ENCODE measurements at regions not wholly inside any gene's neighbourhood (a gene's known extent, or its start where the extent isn't known, plus 50 kb on each side); places are given as distances from the start of the nearest gene placed in this dataset.

DNA sequence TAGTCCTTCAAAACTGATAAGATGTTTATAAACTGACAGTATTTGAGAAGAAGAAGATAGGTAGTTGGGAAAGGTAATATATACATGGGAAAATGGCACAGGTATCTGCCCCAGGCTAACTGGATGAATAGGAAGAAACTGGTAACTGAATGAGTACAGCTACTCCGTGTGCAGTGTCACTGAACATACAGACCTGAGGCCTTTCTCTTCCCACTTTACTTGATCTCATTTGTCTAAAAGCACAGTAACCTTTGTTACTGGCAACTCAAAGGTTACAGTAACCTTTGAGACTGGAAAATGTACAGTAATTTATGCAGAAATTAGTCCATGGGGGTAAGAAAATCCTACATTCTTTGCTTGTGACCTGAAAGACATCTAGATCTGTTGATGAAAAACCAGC, 735.0 kb upstream of the RIOK2 start:
- ATAC-seq (ENCODE audit: low read depth) (no peak), DNase-seq (no peak)
- Histone ChIP-seq H2AFZ (replicated peaks; ENCODE audit: low read length, poor library complexity) (no peak overlapping the region), H3K36me3 (ENCODE audit: control insufficient read depth, insufficient read depth, low read length) (no peaks in the 10 kb centered on the region), H2BK120ac (ENCODE audit: low read depth, low read length) (no peak overlapping the region), H3K9me3 (ENCODE audit: control insufficient read depth, insufficient read depth, low read length) (no peaks in the 10 kb centered on the region), H3K4me1 (ENCODE audit: control insufficient read depth, insufficient read depth, low read length) (no peaks in the 10 kb centered on the region), H4K20me1 (ENCODE audit: insufficient read depth, low read length) (no peaks in the 10 kb centered on the region), H3K23ac (ENCODE audit: low read depth, low read length) (no peak overlapping the region), H4K5ac (ENCODE audit: low read depth, low read length) (no peak overlapping the region), H3K18ac (ENCODE audit: low read depth, low read length) (no peak overlapping the region), H3K4me3 (ENCODE audit: insufficient read depth, low read depth, low read length) (no peak overlapping the region), H3K27ac (ENCODE audit: insufficient read depth, low read length) (no peak overlapping the region), H2BK15ac (ENCODE audit: low read depth, low read length) (no peak overlapping the region), H4K91ac (ENCODE audit: insufficient read depth, low read depth, low read length) (no peak overlapping the region), H4K8ac (ENCODE audit: low read depth in 2 of 2, low read length in 2 of 2) (no peak overlapping the region), H2BK5ac (ENCODE audit: low read depth, low read length, poor library complexity, severe bottlenecking) (no peak overlapping the region), H2BK20ac (ENCODE audit: low read depth, low read length) (no peak overlapping the region), H2AK5ac (ENCODE audit: low read depth, low read length) (no peak overlapping the region), H3K14ac (replicated peaks; ENCODE audit: low read depth, low read length) (no peak overlapping the region), H3K79me1 (ENCODE audit: low read depth in 1 of 2, low read length in 2 of 2) (no peaks in the 10 kb centered on the region), H3K27me3 (ENCODE audit: control insufficient read depth, insufficient read depth, low read length) (no peaks in the 10 kb centered on the region), H3K9me1 (ENCODE audit: insufficient read depth, low read length) (no peaks in the 10 kb centered on the region), H2AK9ac (replicated peaks; ENCODE audit: low read depth, low read length, poor library complexity) (no peak overlapping the region), H3K56ac (ENCODE audit: extremely low read depth, insufficient read depth, low read length) (no peak overlapping the region), H3K4me2 (ENCODE audit: low read depth, low read length) (no peak overlapping the region), H3K4ac (ENCODE audit: low read depth, low read length) (no peak overlapping the region), H3K9ac (ENCODE audit: low read depth, low read length) (no peak overlapping the region)
- TF ChIP-seq, protein P1, sequence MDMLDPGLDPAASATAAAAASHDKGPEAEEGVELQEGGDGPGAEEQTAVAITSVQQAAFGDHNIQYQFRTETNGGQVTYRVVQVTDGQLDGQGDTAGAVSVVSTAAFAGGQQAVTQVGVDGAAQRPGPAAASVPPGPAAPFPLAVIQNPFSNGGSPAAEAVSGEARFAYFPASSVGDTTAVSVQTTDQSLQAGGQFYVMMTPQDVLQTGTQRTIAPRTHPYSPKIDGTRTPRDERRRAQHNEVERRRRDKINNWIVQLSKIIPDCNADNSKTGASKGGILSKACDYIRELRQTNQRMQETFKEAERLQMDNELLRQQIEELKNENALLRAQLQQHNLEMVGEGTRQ (IDR thresholded peaks at IDR 0.05; ENCODE audit: low read depth, low read length) = no peak
- TF ChIP-seq, protein P2, sequence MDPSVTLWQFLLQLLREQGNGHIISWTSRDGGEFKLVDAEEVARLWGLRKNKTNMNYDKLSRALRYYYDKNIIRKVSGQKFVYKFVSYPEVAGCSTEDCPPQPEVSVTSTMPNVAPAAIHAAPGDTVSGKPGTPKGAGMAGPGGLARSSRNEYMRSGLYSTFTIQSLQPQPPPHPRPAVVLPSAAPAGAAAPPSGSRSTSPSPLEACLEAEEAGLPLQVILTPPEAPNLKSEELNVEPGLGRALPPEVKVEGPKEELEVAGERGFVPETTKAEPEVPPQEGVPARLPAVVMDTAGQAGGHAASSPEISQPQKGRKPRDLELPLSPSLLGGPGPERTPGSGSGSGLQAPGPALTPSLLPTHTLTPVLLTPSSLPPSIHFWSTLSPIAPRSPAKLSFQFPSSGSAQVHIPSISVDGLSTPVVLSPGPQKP (IDR thresholded peaks at IDR 0.05; ENCODE audit: borderline replicate concordance, low read depth, low read length) = no peak
- TF ChIP-seq MXI1 (IDR thresholded peaks at IDR 0.05; ENCODE audit: borderline replicate concordance, low read depth, low read length) (no peak), FOS (IDR thresholded peaks at IDR 0.05; ENCODE audit: low read depth, low read length) (no peak), BHLHE40 (IDR thresholded peaks at IDR 0.05; ENCODE audit: low read depth, low read length) (no peak), RFX5 (IDR thresholded peaks at IDR 0.05; ENCODE audit: low read depth, low read length) (no peak), RCOR1 (IDR thresholded peaks at IDR 0.05; ENCODE audit: insufficient replicate concordance, low read length) (no peak), CHD1 (IDR thresholded peaks at IDR 0.05; ENCODE audit: low read depth, low read length) (no peak), CEBPB (IDR thresholded peaks at IDR 0.05; ENCODE audit: low read depth, low read length) (no peak)
- BruUV-seq (replicated peaks) = no TSS peak
- intact Hi-C loops (cut with micrococcal nuclease) (no loop called here), in situ Hi-C loops (cut with MboI; ENCODE audit: low sequenced_read_pairs) (no loop called here), dilution Hi-C loops (cut with HindIII; ENCODE audit: low sequenced_read_pairs, unreplicated experiment) (no loop called here)
- ChIA-PET CTCF (no interaction called here), POLR2A (ENCODE audit: unreplicated experiment) (no interaction called here)
- WGBS, 2 experiments (ENCODE audit: extremely low coverage in 2 of 2, insufficient read length in 1 of 2) = no CpG with 5 or more reads among the region's 1 CpG
